NCI-H146 (cell line): ENCODE measurements at regions not wholly inside any gene's neighbourhood (a gene's known extent, or its start where the extent isn't known, plus 50 kb on each side); places are given as distances from the start of the nearest gene placed in this dataset.
"Not testable (repeated sequence)": the region's sequence is repeated elsewhere in the genome, so short reads cannot be mapped to it uniquely, and the experiment has no call there.

Experiments used
- DNase-seq: peaks from one replicate; lab custom pipeline; 2025; lab: John Stamatoyannopoulos, UW

- no peak for DNase-seq
Measured at GRCh38 chr5:3341446-3342240, 254.0 kb upstream of the IRX1 start.

- no peak for DNase-seq
Measured at GRCh38 chr5:3340471-3340870, 255.2 kb upstream of the IRX1 start.

GRCh38 chr5:3339798-3340115 lies 255.9 kb upstream of the IRX1 start:
- no peak for DNase-seq

- DNase-seq = no peak
Measured at GRCh38 chr5:3339092-3339797, 256.4 kb upstream of the IRX1 start.

GRCh38 chr5:3337812-3338541 lies 257.7 kb upstream of the IRX1 start:
- no peak for DNase-seq

- DNase-seq = no peak
Measured at GRCh38 chr5:3336666-3337065, 259.0 kb upstream of the IRX1 start.

- no peak for DNase-seq
Measured at GRCh38 chr5:3335301-3335700, 260.3 kb upstream of the IRX1 start.

GRCh38 chr5:3333836-3334235 lies 261.8 kb upstream of the IRX1 start:
- DNase-seq = no peak

GRCh38 chr5:3333105-3333504 lies 262.5 kb upstream of the IRX1 start:
- no peak for DNase-seq

GRCh38 chr5:3331819-3332218 lies 263.8 kb upstream of the IRX1 start:
- no peak for DNase-seq

- DNase-seq = no peak
Measured at GRCh38 chr5:3330442-3330841, 265.2 kb upstream of the IRX1 start.

GRCh38 chr5:3329427-3329826 lies 266.2 kb upstream of the IRX1 start:
- no peak for DNase-seq

- no peak for DNase-seq
Measured at GRCh38 chr5:3326841-3327232, 268.8 kb upstream of the IRX1 start.

GRCh38 chr5:3325972-3326840 lies 269.4 kb upstream of the IRX1 start:
- DNase-seq = no peak

- no peak for DNase-seq
Measured at GRCh38 chr5:3325201-3325971, 270.2 kb upstream of the IRX1 start.

- DNase-seq = no peak
Measured at GRCh38 chr5:3324421-3325101, 271.1 kb upstream of the IRX1 start.

GRCh38 chr5:3323966-3324365 lies 271.7 kb upstream of the IRX1 start:
- DNase-seq = not testable (repeated sequence)

- DNase-seq = no peak
Measured at GRCh38 chr5:3323144-3323543, 272.5 kb upstream of the IRX1 start.

GRCh38 chr5:3322642-3323041 lies 273.0 kb upstream of the IRX1 start:
- no peak for DNase-seq

- no peak for DNase-seq
Measured at GRCh38 chr5:3321923-3322322, 273.7 kb upstream of the IRX1 start.
